MM.1S (cell line): ENCODE measurements at regions not wholly inside any gene's neighbourhood (a gene's known extent, or its start where the extent isn't known, plus 50 kb on each side); places are given as distances from the start of the nearest gene placed in this dataset.

Experiments used
- DNase-seq: peaks from one replicate; pipeline ENCODE4 v3.0.0-alpha.2; 2015
- H2AFZ ChIP-seq: fragments of 300-600 bp; sonication (generic); 2 replicates; pipeline ENCODE4 v1.6.0; 2016; ENCODE audit warnings: antibody characterized with exemption, low read length
- H3F3A ChIP-seq: fragments of 300-600 bp; sonication (generic); 2 replicates; pipeline ENCODE4 v1.6.1; 2016; ENCODE audit warnings: mild to moderate bottlenecking, antibody characterized with exemption, low read length, moderate library complexity, mixed read lengths; ENCODE audit not compliant: insufficient read depth
- H3K27ac ChIP-seq: fragments of 300-600 bp; sonication (generic); 2 replicates; pipeline ENCODE4 v1.5.1; 2016; ENCODE audit warnings: mild to moderate bottlenecking, low read length
- H3K27me3 ChIP-seq: fragments of 300-600 bp; sonication (generic); replicated peaks from 2 replicates; pipeline ENCODE4 v1.6.0; 2016; ENCODE audit warnings: low read length; ENCODE audit not compliant: insufficient read depth
- H3K36me3 ChIP-seq: fragments of 300-600 bp; sonication (generic); replicated peaks from 2 replicates; pipeline ENCODE4 v1.6.1; 2016; ENCODE audit warnings: mild to moderate bottlenecking, low read length, mixed read lengths; ENCODE audit not compliant: insufficient read depth
- H3K4me1 ChIP-seq: fragments of 300-600 bp; sonication (generic); 2 replicates; pipeline ENCODE4 v1.6.1; 2016; ENCODE audit warnings: low read length, mixed read lengths
- H3K4me2 ChIP-seq: fragments of 300-600 bp; sonication (generic); 2 replicates; pipeline ENCODE4 v1.6.0; 2016; ENCODE audit warnings: low read depth, low read length
- H3K4me3 ChIP-seq: fragments of 300-600 bp; sonication (generic); 2 replicates; pipeline ENCODE4 v1.5.1; 2016; ENCODE audit warnings: low read length, mixed read lengths
- H3K79me2 ChIP-seq: fragments of 300-600 bp; sonication (generic); 2 replicates; pipeline ENCODE4 v1.6.1; 2016; ENCODE audit warnings: mixed run types, low read length, mixed read lengths
- H3K9ac ChIP-seq: fragments of 300-600 bp; sonication (generic); 2 replicates; pipeline ENCODE4 v1.6.1; 2016; ENCODE audit warnings: low read length, mixed read lengths
- H3K9me2 ChIP-seq: fragments of 300-600 bp; sonication (generic); replicated peaks from 2 replicates; pipeline ENCODE4 v1.6.1; 2016; ENCODE audit warnings: mild to moderate bottlenecking, low read length, mixed read lengths; ENCODE audit not compliant: insufficient read depth
- H3K9me3 ChIP-seq: fragments of 300-600 bp; sonication (generic); replicated peaks from 2 replicates; pipeline ENCODE4 v1.6.1; 2016; ENCODE audit warnings: mild to moderate bottlenecking, low read length, mixed read lengths; ENCODE audit not compliant: insufficient read depth
- H4K20me1 ChIP-seq: fragments of 300-600 bp; sonication (generic); 2 replicates; pipeline ENCODE4 v1.6.1; 2016; ENCODE audit warnings: mild to moderate bottlenecking, low read length, moderate library complexity, mixed read lengths; ENCODE audit not compliant: insufficient read depth
- EZH2 ChIP-seq: fragments of 300-600 bp; sonication (generic); optimal IDR thresholded peaks from 2 replicates; pipeline ENCODE3; 2017; ENCODE audit warnings: low read depth, mild to moderate bottlenecking, antibody characterized with exemption, low read length, mixed read lengths
- EZH2phosphoT487 ChIP-seq: fragments of 300-600 bp; sonication (generic); IDR thresholded peaks from 2 replicates; pipeline ENCODE4 v1.6.1; 2018; ENCODE audit warnings: antibody characterized with exemption, low read length
- TF ChIP-seq, protein P1 (sequence below): fragments of 300-600 bp; sonication (generic); IDR thresholded peaks from 2 replicates; pipeline ENCODE4 v1.5.1; 2016; ENCODE audit warnings: antibody characterized with exemption, low read length, mixed read lengths

DNA sequence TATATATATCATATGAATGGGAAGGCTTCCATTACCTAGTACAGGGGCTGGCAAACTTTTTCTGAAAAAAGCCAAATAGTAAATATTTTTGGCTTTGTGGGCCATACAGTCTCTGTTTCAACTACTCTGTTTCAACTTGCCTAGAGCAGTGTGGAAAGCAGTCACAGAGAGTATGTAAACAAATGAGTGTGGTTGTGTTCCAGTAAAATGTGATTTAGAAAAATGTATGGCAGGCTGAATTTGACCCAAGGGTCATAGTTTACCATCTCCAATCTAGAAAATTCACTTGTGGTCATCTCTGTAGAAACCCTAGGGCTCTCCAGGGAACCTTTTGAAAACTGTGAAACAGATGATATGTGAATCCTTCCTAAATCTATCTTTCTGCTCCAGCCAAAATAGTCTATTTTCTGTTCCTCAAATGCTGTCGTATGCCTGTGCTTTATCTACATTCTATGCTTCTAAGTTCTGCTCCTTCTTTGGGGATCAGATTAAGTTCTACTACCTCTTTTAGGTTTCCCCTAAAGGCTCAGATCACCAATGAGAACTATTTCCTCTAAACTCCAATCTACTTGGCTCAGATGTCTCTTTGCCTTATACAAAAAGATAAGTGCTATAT is 356.2 kb downstream of the METTL15 start:
- H4K20me1 ChIP-seq: no peaks in the 10 kb centered on the region
- H2AFZ ChIP-seq: no peak overlapping the region
- H3K9ac ChIP-seq: no peak overlapping the region
- H3K27me3 ChIP-seq: no peaks in the 10 kb centered on the region
- H3K79me2 ChIP-seq: no peaks in the 10 kb centered on the region
- no peaks in the 10 kb centered on the region for H3K9me3 ChIP-seq
- no peak overlapping the region for H3K27ac ChIP-seq
- H3K4me1 ChIP-seq: no peaks in the 10 kb centered on the region
- H3F3A ChIP-seq: no peaks in the 10 kb centered on the region
- TF ChIP-seq EZH2 (no peak), EZH2phosphoT487 (no peak)
- TF ChIP-seq, protein P1, sequence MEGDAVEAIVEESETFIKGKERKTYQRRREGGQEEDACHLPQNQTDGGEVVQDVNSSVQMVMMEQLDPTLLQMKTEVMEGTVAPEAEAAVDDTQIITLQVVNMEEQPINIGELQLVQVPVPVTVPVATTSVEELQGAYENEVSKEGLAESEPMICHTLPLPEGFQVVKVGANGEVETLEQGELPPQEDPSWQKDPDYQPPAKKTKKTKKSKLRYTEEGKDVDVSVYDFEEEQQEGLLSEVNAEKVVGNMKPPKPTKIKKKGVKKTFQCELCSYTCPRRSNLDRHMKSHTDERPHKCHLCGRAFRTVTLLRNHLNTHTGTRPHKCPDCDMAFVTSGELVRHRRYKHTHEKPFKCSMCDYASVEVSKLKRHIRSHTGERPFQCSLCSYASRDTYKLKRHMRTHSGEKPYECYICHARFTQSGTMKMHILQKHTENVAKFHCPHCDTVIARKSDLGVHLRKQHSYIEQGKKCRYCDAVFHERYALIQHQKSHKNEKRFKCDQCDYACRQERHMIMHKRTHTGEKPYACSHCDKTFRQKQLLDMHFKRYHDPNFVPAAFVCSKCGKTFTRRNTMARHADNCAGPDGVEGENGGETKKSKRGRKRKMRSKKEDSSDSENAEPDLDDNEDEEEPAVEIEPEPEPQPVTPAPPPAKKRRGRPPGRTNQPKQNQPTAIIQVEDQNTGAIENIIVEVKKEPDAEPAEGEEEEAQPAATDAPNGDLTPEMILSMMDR: no peak
- no peaks in the 10 kb centered on the region for H3K9me2 ChIP-seq
- no peaks in the 10 kb centered on the region for H3K36me3 ChIP-seq
- no peak for DNase-seq
- H3K4me3 ChIP-seq: no peak overlapping the region
- H3K4me2 ChIP-seq: no peak overlapping the region

DNA sequence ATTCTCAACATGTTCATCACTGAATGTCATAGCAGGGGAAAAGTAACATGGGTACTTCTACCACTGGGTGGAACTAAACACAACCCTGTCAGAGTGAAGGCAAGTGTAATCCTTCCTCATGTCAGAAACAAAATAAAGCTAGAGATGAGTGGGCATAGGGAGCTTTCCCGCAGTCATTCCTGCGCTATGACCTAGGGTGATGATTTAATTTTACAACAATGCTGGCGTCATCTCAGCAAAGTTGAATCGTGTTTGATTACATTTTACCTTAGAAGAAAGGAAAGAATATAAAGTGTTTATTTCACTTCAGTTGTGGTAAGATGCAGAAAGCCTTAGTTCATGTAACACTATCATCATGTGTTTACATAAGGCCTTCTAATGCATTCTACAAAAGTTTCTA is 355.6 kb downstream of the METTL15 start:
- Histone ChIP-seq H2AFZ (no peak overlapping the region), H4K20me1 (no peaks in the 10 kb centered on the region), H3K4me3 (no peak overlapping the region), H3K4me2 (no peak overlapping the region), H3K9me3 (no peaks in the 10 kb centered on the region), H3K36me3 (no peaks in the 10 kb centered on the region), H3K79me2 (no peaks in the 10 kb centered on the region), H3F3A (no peaks in the 10 kb centered on the region), H3K9me2 (no peaks in the 10 kb centered on the region), H3K27me3 (no peaks in the 10 kb centered on the region), H3K4me1 (no peaks in the 10 kb centered on the region), H3K27ac (no peak overlapping the region), H3K9ac (no peak overlapping the region)
- DNase-seq: no peak
- TF ChIP-seq EZH2phosphoT487 (no peak), EZH2 (no peak)
- TF ChIP-seq, protein P1: no peak

DNA sequence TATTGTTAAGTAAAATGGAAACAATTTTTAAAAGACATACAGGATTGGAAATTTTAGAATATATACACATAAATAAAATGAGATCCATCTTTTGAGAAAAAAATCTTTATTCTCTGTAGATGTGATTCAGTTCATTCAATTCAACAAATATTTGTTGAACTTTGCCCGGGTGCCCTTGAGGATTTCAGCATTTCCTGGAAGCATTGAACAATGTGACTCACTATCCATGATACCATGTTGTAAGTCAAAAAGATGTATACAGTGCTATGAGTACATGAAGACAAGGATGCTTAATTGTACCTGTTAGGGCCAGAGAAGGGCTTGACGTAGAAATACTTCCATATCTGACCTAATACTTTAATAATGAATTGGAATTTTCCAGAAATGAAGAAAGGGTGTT is 353.7 kb downstream of the METTL15 start:
- H3K27me3 ChIP-seq: no peaks in the 10 kb centered on the region
- H3K4me3 ChIP-seq: no peak overlapping the region
- no peak overlapping the region for H3K27ac ChIP-seq
- no peaks in the 10 kb centered on the region for H3K9me2 ChIP-seq
- no peak overlapping the region for H2AFZ ChIP-seq
- H3K9me3 ChIP-seq: no peaks in the 10 kb centered on the region
- H3K9ac ChIP-seq: no peak overlapping the region
- TF ChIP-seq, protein P1: no peak
- TF ChIP-seq EZH2: no peak
- no peak for TF ChIP-seq EZH2phosphoT487
- no peaks in the 10 kb centered on the region for H3K36me3 ChIP-seq
- H3K4me2 ChIP-seq: no peak overlapping the region
- H3F3A ChIP-seq: no peaks in the 10 kb centered on the region
- no peaks in the 10 kb centered on the region for H3K4me1 ChIP-seq
- H4K20me1 ChIP-seq: no peaks in the 10 kb centered on the region
- H3K79me2 ChIP-seq: no peaks in the 10 kb centered on the region
- DNase-seq: no peak
